Suprapubic skin (tissue), 3 donors: ENCODE measurements at regions not wholly inside any gene's neighbourhood (a gene's known extent, or its start where the extent isn't known, plus 50 kb on each side); places are given as distances from the start of the nearest gene placed in this dataset.

Experiments
- POLR2A ChIP-seq, 2 donors: fragments of 450-650 bp; IDR thresholded peaks; one replicate each; pipeline ENCODE4 v1.6.1; 2017; ENCODE audit warnings: antibody characterized with exemption in 2 of 2, mild to moderate bottlenecking in 2 of 2, moderate library complexity in 2 of 2
- TF ChIP-seq, protein P1 (sequence below), 2 donors: fragments of 200-600 bp in 1 of 2; fragments of 450-650 bp in 1 of 2; sonication (generic) in 1 of 2; IDR thresholded peaks; one replicate each; pipeline ENCODE4 v1.5.1; 2016 to 2019; ENCODE audit warnings: antibody characterized with exemption in 2 of 2, mild to moderate bottlenecking in 1 of 2, moderate library complexity in 1 of 2

GRCh38 chr4:107292979-107293378 lies 256.9 kb upstream of the DKK2 start:
- TF ChIP-seq, protein P1, sequence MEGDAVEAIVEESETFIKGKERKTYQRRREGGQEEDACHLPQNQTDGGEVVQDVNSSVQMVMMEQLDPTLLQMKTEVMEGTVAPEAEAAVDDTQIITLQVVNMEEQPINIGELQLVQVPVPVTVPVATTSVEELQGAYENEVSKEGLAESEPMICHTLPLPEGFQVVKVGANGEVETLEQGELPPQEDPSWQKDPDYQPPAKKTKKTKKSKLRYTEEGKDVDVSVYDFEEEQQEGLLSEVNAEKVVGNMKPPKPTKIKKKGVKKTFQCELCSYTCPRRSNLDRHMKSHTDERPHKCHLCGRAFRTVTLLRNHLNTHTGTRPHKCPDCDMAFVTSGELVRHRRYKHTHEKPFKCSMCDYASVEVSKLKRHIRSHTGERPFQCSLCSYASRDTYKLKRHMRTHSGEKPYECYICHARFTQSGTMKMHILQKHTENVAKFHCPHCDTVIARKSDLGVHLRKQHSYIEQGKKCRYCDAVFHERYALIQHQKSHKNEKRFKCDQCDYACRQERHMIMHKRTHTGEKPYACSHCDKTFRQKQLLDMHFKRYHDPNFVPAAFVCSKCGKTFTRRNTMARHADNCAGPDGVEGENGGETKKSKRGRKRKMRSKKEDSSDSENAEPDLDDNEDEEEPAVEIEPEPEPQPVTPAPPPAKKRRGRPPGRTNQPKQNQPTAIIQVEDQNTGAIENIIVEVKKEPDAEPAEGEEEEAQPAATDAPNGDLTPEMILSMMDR (IDR thresholded peaks at IDR 0.05) = no peak
- no peak for TF ChIP-seq POLR2A (IDR thresholded peaks at IDR 0.05)
